CD4-positive, alpha-beta T cell treated with Interleukin-4 for 4 hours (primary cell): ENCODE measurements at regions not wholly inside any gene's neighbourhood (a gene's known extent, or its start where the extent isn't known, plus 50 kb on each side); places are given as distances from the start of the nearest gene placed in this dataset.

Experiments used
- DNase-seq: peaks from one replicate; pipeline ENCODE4 v3.0.0-alpha.2; 2020

GRCh38 chr16:85258166-85258565 lies 145.9 kb upstream of the CIBAR2 start:
- no peak for DNase-seq

- DNase-seq: no peak
Observed at GRCh38 chr16:85258629-85259028, 146.4 kb upstream of the CIBAR2 start.

GRCh38 chr16:85259115-85259831 lies 147.0 kb upstream of the CIBAR2 start:
- DNase-seq: no peak

GRCh38 chr16:85259832-85260167 lies 147.5 kb upstream of the CIBAR2 start:
- DNase-seq: no peak

- DNase-seq: no peak
Observed at GRCh38 chr16:85261204-85261603, 148.9 kb upstream of the CIBAR2 start.

GRCh38 chr16:85261657-85262557 lies 149.6 kb upstream of the CIBAR2 start:
- DNase-seq: no peak

GRCh38 chr16:85262558-85263238 lies 150.4 kb upstream of the CIBAR2 start:
- DNase-seq: no peak

- no peak for DNase-seq
Observed at GRCh38 chr16:85263239-85263585, 150.9 kb upstream of the CIBAR2 start.

- DNase-seq: no peak
Observed at GRCh38 chr16:85264752-85265151, 152.5 kb upstream of the CIBAR2 start.

GRCh38 chr16:85265161-85265784 lies 153.0 kb upstream of the CIBAR2 start:
- no peak for DNase-seq

- no peak for DNase-seq
Observed at GRCh38 chr16:85265810-85266209, 153.5 kb upstream of the CIBAR2 start.

- DNase-seq: no peak
Observed at GRCh38 chr16:85266857-85267256, 154.6 kb upstream of the CIBAR2 start.

- DNase-seq: no peak
Observed at GRCh38 chr16:85267414-85267945, 155.2 kb upstream of the CIBAR2 start.

GRCh38 chr16:85269165-85269564 lies 156.9 kb upstream of the CIBAR2 start:
- DNase-seq: no peak

GRCh38 chr16:85270374-85270773 lies 158.1 kb upstream of the CIBAR2 start:
- no peak for DNase-seq

- no peak for DNase-seq
Observed at GRCh38 chr16:85271198-85271597, 158.9 kb upstream of the CIBAR2 start.

GRCh38 chr16:85273293-85273692 lies 161.0 kb upstream of the CIBAR2 start:
- no peak for DNase-seq

- no peak for DNase-seq
Observed at GRCh38 chr16:85274501-85274900, 162.2 kb upstream of the CIBAR2 start.

GRCh38 chr16:85274924-85275323 lies 162.7 kb upstream of the CIBAR2 start:
- no peak for DNase-seq

GRCh38 chr16:85275533-85276249 lies 163.4 kb upstream of the CIBAR2 start:
- DNase-seq: peak; percentile 38

- no peak for DNase-seq
Observed at GRCh38 chr16:85276258-85276657, 164.0 kb upstream of the CIBAR2 start.

GRCh38 chr16:85276721-85277120 lies 164.4 kb upstream of the CIBAR2 start:
- DNase-seq: no peak
